HG03108 (cell line): ENCODE measurements at regions not wholly inside any gene's neighbourhood (a gene's known extent, or its start where the extent isn't known, plus 50 kb on each side); places are given as distances from the start of the nearest gene placed in this dataset.
A peak's percentile ranks its signal among the peaks of the same experiment; 100 is the strongest.
"Not testable (repeated sequence)": the region's sequence is repeated elsewhere in the genome, so short reads cannot be mapped to it uniquely, and the experiment has no call there.

Source experiments
- ATAC-seq: cut with Tn5 transposase; IDR thresholded peaks from one replicate; pipeline ENCODE4 v1.9.1; 2021; ENCODE audit warnings: moderate library complexity; ENCODE audit not compliant: unreplicated experiment

DNA sequence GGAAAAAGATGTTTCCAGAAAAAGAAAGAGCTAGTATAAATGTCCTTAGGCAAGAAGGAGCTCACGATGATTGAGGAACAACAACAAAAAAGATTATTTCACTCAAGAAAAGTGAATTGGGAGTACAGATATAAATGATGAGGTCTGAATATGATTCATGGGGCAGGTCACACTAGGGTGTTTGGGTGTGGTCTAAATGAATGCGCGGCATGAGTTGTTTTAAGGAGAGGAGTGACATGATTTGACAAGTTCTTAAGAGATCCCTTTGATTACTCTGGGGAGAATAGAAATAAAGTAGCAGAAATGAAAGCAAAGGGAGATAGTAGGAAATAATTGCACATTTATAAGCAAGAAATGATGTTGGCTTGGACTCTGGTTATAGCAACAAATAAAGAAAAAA is 59.3 kb downstream of the NUTM2D start:
- not testable (repeated sequence) for ATAC-seq

DNA sequence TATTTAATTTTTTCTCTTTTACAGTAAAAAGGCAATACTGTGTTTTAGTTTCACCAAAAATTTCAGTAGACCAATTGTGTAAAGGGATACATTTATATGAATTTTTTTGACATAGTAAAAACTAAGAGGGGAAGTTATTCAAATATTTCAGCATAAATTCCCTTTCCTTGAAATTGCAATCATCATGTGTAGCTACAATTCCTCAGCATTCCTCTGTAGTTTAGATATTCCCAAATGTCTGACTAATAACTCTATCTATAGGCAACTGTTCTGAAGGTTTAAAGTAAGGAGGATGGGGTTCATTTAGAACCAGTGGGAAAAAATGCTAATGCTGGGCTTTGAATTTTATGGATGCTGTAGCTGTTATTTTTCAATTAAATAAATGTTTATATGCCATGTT is 65.1 kb downstream of the NUTM2D start:
- ATAC-seq = not testable (repeated sequence)

DNA sequence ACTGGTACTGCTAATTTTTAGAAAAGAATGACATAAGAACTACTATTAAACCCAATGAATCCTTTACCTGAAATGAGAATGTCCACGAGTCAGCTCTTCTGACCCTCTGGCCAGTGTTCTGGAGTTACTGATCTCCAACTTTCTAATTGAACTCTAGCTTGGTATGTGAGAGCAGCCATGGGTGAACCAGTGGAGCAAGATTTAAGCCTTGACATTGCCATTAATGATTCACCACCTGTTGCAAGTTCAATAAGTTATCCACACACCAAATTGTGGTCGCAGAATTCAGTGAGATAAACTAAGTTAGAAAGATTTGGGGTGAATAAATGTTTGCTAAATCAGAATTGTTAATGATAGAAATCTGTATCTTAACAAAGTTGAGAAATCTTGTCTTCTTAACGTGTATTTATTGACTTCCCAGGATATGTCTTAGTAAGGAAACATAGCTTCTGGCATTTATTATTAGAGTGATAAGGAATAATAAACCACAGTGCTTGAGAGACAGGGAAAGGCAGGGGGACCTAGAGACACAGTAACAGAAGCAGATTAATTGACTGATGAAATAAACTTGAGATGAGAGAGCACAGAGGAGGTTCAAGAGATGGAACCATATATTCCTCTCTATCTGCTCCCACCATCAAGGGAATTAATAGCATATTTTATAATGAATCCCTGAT is 67.3 kb downstream of the NUTM2D start:
- ATAC-seq = not testable (repeated sequence)

DNA sequence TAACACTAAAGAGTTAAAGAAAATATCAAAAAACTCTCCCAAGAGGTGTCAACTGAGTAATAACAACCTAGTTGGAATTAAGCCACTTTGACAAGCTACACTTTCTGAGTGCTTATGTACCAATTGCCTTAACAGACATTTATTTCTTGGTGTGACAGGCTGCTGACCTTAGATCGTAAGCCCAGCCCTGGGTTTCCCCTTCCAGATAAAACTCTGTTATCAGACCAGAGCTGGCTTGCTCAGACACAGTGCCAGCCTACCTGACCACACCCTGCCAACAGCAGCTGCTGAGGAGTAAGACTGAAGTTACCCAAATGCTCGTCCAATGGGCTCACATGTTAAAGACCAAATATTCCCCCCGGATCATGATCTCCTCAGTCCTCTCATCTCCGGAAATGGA is 70.9 kb upstream of the MINPP1 start:
- not testable (repeated sequence) for ATAC-seq

DNA sequence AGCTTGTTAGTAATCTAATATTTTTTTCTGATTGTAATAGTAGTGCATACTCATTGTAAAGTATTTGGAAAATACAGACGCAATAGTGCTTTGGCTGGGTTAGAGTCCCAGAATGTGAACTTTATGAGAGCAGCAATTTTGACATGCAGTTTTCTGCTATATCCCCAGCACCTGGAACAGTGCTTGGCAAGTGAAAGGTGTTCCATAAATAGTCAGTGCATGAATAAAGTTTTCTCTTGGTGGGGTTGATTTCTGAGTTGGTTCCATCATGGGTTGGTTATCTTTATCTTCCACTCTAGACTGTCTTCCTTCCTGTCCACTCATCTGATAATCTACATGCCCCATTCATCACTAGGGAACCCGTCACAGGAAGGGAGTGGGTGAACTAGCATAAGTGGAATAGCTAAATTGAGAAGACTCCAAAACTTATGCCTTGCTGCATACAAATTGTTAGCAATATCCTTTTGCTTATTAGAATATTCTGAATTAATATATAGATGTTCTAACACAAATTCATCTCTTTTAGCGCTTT is 69.3 kb upstream of the MINPP1 start:
- ATAC-seq = not testable (repeated sequence)

DNA sequence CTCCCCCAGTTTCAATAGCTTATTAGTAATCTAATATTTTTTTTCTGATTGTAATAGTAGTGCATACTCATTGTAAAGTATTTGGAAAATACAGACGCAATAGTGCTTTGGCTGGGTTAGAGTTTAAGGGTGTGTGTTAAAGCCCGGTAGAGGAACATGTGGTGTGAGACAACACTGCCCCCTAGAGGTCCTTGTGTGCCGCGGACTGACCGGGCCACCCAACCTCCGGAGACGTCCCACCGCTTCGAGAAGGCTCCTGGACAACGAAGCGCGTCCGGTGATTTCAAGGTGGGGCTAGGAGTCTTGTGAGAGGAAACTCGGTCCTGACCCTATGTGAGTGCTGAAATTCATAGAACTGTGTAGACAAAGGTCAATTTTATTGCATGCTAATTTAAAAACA is 68.6 kb upstream of the MINPP1 start:
- peak; percentile 86 for ATAC-seq

DNA sequence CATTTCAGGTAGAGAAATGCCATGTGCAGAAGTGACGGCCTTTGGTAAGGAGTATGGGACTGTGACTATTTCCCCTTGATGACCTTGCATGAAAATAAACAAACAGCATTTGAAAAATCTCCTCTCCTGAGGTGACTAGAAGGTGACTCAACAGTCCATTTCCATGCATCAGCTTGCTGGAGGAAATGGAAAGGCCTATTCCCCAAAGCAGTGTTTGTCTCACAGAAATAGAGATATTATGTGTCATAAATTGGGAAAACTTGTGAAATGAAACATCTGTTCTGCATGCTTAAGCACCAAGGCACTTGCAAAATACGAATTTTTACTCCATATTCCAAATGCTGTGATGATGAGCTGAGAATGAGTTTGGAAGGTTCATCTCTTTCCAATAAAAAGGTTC is 67.2 kb upstream of the MINPP1 start:
- ATAC-seq = not testable (repeated sequence)
